NCI-H1694 (cell line): ENCODE measurements at regions not wholly inside any gene's neighbourhood (a gene's known extent, or its start where the extent isn't known, plus 50 kb on each side); places are given as distances from the start of the nearest gene placed in this dataset.

Experiments used
- DNase-seq: peaks from one replicate; lab custom pipeline; 2025; lab: John Stamatoyannopoulos, UW

DNA sequence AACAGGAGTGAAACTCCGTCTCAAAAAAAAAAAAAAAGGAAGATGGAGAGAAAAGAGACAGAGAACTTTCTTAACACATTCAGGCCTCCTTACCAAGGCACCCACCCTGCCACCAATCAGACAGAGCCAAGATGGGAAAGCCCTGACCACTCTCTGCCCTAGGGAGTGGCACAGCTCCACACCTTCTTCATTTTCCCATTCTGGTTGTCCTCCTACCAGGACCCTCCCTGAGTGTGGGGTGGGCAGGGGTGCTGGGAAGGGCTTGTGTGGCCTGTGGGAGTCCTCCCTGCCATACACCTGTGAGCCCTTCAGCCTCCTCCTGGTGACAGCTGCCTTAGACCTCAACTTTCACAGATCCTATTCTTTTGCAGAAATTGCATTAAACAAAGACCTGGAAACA, 513.6 kb downstream of the BCL11B start:
- no peak for DNase-seq

DNA sequence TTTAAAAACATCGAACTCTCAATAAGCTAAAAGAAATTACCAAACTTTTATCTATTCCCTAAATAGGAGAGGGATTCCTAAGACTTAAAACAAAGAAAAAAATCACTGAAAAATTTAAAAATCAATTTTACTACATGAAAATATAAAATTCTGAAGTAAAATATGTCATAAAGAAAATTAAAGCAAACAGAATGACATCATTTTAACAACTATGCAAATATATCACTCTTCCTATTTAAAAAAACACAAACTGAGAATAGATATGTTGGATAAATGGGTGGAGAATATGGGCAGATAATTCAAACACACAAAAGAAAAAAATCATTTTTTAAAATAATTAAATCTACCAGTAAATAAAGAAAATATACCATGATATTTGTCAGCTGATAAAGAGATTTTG, 510.0 kb downstream of the BCL11B start:
- no peak for DNase-seq

DNA sequence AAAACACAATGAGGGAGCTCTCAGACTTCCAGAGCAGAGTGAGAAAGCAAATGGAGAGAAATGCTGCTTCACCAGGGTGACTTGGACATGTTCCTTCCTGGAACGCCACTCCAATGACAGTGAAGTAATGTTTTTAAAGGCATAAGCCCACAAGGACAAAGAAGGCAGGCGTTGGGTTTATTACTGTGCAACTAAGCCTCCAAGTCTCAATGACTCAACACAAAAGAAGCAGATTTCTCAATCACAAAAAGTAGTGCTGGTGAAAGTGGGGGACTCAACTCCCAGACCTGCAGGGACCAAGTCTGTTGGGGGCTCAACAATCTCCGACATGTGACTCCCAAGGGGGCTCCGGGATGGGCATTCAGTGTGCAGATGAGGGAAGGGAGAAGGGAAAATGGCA, 505.2 kb downstream of the BCL11B start:
- no peak for DNase-seq

DNA sequence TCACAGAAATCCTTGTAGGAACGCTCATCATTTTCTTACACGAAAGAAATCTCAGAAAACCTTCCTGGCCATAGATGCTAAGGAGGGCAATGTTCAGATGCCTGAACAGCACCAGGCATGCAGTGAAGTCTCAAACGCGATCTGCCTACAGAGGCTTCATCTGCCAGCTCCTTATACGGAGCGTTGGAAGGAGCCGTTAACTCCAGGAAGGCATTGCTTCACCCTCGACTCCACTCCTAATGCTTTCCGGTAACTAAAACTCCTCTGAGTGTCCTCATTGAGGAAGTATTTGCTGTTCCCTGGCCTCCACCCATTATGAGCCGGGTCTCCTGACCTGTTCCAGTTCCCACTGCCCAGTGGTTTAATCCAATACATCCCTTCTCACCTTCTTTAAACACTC, 502.7 kb downstream of the BCL11B start:
- no peak for DNase-seq

DNA sequence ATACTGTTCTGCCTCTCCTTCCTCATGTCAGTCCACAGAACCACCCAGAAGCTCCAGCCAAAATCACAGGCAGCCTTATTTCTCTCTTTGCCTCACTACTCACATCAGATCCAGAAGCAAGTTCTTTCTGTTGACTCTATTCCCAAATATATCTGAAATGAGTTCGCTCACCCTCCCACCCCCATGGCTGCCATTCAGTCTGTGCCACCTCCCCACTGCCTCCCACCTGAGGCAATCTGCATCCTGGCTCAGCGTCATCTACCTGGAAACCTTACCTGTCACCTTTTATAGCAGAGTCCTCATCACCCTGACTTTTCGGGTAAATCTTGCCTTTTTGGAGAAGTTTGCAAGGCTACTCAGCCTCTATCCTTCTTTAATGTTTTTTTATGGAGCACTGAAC, 501.8 kb downstream of the BCL11B start:
- DNase-seq, result no peak

DNA sequence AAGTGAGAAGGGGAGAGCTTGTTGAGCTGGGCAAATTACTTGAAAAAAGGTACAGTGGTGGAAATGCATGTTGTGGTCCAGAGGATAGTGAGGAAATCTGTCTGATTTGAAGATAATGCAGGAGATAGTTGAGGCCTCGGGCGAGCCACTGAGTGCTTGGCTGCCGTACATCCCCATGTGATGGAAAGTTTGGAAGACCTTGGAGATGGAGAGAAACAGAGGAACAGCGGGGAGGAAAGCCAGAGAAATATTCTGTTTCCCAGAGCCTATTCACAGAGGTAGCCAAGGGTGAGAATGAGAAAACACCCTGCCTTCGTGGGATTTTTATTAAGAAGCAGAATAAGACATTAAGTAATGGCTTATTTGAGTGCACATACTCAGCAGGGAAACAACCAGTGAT, 498.2 kb downstream of the BCL11B start:
- no peak for DNase-seq

DNA sequence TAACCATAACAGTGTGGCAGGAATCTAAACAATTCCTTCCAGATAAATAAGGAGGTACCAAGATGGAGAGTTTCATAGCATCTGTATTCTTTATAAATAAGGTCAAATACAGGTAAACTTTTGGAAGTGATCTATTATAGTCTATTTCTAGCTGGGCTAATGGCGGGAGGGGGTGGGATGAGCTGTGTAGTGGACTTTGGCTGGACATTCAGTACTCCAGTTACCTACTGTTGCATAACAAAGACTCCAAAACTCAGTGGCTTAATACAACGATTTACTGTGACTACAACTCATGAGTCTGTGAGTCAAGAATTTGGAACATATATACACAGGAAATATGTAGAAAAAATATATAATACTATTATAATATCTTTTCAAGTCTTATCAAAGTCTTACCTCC, 496.1 kb downstream of the BCL11B start:
- no peak for DNase-seq

DNA sequence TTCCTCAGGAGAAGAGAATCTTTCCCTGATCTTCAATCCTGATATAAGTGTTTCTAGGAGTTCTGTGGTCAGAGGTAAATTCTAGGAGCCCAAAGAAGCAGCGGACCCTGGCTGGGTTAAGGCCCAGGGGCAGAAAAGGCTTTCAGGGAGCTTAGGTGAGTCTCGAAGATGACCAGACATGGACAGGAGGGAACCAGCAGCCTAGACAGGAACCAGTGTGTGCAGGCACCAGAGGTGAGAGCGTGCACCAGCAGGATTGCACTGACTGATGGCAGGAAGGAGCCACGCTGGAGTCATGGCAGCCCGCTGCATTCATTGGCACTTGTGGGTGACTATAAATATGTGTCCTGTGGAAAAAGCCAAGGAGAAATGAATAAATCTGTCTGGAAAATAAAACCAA, 489.9 kb downstream of the BCL11B start:
- DNase-seq, result no peak

DNA sequence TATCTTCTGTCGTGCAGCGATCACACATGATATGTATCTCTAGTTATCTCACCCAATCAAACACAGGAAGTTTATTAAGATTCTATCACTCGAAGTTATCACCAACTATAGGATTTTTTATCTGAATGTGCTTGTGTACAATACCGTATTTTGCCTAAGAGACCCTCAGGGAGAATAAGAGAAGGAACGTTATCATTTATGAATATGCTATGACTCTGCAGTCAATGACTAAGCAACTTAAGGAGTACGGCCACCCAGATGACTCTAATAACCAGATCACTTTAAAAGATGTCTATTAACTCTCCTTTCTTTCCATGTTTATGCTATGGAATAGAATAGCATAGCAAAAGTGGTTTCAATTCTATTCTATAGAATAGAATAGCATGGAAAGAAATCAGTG, 486.4 kb downstream of the BCL11B start:
- no peak for DNase-seq

DNA sequence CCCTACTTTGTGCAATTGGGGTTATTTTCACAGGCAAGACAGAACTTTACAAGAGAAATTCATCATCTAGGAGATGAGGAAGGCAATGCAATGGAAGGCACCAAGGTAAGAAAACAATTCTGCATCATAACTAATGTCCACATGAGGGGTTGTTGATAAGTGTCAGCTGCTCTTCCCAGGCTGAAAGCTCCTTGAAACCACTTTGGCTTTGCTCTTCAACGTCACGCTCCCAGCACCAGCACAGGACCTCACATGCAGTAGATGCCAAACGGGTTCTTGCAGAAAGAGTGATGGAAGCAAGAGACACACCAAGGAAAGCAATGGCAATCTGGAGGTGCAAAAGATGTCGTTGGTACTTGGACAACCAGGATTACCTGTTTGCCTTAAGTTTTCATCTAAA, 485.5 kb downstream of the BCL11B start:
- no peak for DNase-seq

DNA sequence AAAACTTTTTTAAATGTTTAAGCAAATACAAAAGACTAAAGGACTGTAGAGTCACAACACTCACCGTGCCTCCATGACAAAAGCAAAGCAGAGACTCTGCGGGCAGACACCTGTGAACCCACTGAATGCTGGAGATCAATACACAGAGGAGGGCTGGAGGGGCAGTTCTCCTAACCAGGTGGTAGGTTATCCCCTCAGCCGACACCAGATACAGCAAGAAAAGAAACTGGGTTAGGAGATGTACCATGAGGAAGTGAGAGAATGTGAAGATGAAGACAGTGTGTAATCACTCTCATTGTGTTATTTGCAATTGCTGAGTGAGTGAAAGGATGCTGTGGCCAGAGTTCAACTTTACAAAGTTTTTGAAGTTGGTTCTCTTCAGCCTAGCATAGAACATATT, 480.3 kb downstream of the BCL11B start:
- DNase-seq, result no peak

DNA sequence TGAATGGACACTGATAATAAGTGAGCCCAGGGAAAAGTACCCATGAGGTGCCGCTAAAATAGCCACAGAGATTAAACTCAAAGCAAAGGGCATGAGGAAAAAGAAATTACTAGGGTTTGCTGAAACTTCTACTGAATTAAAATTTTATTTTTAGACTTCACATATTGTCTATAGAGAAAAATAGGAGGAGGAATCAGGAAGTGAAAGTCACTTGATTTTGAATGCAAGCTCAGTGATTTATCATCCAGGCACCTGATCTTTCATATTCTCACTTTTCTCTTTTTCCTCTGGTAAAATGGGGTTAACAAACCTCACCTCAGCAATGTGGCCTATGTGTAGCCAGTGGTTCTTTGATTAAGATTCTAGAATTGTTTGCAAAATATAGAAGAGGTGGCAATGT, 479.8 kb downstream of the BCL11B start:
- no peak for DNase-seq

DNA sequence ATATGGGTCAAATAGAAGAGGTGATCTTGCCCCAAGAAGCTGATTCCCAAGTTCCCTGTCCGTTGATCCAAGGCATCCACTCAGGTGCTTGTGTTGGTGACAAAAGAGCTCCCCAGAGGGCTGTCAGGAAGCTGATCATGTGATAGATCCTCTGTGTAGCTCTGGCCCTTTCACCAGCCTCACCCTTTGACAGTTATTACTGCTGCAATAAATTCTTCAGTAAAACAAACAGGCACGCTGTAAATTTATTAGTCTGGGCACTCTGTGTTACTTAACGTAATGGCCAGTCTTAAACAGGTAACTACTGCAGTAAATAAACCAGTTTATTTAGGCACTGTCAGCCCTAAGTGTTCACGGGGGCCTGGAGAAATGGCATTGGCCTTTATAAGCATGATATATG, 473.9 kb downstream of the BCL11B start:
- no peak for DNase-seq

DNA sequence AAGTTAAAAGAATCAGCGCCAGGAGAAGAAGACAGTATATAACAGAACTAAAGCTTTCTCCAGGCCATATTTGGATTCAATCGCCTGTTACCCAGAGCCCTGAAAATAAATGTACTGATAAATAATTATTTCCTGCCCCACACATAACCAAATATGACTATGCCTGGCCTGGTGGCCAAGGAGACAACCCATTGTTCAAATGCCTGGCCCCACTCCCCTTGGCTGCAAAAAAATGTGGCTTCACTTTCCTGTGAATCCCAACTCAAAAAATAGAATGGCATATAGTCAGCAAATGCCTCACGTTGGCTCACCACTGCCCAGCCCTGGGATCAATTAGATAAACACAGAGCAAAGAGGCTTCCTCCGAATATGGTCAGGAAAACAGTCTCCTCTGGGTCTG, 472.1 kb downstream of the BCL11B start:
- DNase-seq, result no peak

DNA sequence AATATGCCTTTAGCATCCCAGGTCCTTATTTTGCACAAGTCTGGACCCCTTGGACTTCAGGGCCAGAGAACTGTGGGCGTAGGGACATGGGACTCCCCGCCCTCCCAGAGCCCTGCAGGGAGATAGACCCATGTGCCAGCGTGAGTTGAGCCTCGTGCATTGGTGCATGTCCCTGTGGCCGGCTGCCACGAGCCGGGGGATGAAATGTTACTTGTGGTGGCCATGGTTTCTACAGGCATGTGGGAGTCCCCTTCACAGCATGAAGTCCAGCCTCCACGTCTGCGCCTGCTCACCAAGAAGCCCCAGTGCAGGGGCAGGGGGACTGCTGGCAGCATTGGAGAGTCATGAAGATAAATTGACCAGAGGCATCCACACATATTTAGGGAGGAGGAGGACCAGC, 470.0 kb downstream of the BCL11B start:
- DNase-seq, result no peak

DNA sequence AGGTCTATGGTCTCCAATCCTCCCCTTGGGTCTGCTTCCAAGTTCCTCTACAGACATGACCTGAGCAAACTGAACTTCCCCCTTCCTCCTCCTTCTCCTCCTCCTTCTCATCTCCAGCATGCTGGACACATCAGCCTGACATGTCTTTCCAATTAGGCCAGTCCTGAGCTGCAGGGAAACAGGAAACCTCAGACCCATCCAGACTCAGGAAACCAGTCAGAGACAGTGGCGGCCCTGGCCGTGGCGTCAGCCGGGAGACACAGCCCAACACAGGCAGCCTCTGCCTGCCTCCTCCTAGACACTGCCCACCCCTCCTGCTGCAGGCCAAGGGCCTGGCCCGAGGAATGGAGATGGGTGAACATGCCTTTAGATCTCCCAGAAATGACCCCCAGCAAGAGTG, 468.8 kb downstream of the BCL11B start:
- no peak for DNase-seq

DNA sequence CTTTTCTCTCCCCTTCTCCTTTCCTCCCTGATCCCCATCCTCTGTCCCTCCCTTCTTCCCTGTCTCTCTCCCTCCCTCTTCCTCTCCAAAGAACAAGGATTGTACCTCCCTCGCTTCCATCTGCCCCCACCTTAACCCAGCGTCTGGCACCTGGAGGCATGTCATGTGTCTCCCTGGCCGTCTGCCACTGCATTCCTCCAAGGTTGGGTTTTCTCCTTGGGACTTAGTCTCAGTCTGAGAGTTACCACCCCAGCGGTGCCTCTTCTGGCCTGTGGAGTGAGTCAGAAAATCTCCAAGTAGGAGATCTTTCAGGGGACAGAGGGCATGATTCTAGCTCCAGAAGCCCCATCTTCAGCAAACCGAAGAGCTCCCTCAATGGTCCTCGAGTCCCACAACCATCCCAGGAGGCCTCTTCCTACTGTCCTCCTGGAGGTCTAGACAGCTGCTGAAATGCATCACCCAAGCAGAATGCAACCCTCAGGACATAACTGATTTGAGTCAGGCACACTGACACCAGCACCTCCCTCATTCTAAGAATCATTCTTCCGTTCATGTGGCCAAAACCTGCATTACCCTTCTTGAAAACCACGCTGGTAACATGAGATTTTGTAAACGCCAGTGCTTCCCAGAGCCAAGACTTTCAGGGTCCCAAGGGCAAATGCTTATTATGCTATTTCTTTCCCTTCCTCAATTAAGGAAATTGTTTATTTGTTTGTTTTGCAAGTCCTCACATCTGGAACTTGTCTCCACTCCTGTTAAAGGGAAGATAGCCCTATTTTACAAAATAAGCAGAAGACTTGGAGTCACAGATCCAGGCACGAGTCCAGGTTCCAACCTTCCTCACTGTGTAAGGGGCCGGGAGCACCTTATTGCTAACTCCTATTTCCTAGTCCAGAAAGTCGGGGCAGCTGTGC, 463.2 kb downstream of the BCL11B start:
- DNase-seq, result no peak

DNA sequence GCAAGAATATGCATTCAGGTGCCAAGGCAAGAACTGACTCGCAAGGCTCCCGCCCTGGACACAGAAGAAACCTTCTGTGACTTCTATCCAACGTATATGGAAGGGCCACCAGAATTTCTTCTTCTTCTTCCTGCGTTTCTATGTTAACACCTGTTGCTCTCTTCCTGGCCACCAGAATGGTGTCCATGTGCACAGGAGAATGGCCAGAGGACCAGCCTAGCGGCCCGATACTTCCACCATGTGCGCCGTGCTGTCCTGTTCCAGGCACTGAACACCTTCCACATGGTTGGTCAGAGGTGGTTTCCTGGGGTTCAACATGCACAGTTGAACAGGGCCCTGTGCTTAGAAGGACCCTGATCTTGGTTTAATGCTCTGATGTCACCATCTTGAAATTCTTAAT, 455.8 kb downstream of the BCL11B start:
- DNase-seq, result no peak

DNA sequence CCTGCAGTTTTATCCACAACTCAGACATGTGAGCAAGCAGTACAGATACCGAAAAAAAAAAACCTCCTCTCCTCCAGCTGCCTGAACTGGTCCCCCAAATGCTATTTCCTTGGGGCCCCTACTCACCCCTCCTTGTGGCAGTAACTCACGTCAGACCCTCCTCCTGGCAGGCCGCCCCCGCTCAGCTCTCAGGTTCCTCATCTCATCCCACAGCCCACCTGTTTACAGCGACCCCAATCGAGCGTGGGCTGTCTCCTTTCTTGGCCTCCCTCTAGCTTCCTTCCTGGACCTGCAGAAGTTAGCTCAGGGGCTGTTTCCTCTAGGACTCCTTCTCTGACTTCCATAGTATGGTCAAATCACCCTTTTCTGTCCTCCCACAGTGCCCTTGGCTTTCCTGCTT, 455.3 kb downstream of the BCL11B start:
- DNase-seq, result no peak

DNA sequence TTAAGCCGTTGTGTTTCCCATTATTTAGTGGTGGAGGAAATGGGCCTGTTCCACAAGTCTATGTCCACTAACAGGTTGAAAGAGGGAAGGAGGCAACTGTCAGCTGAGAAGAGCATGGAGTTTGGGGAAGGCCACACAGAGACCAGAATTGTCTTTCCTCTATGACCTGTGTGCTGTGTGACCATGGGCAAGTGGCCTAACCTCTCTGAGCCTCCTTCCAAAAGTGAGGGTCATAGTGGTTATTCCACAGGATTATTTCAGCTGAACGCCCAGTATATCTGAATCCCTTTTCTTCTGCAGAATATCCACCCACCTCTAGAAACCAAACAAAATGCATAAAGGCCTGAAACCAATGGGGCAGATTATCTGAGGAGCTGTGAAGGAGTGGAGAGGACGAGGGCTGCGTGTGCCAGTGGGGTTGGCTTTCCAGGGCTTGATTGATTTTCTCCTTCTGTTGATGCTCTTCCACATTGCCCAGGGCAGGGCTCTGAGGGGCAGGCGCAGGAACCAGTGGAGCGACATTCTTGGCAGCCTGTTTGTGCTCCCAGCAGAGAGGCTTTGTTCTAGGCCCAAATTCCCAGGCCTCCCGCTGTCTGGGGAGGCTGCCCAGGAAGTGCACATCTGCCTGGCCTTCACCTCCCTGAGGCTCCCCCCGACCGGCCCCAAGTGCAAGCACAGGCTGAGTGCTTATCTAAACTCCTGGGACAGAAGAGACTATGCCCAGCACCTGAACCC, 452.7 kb downstream of the BCL11B start:
- DNase-seq, result no peak

DNA sequence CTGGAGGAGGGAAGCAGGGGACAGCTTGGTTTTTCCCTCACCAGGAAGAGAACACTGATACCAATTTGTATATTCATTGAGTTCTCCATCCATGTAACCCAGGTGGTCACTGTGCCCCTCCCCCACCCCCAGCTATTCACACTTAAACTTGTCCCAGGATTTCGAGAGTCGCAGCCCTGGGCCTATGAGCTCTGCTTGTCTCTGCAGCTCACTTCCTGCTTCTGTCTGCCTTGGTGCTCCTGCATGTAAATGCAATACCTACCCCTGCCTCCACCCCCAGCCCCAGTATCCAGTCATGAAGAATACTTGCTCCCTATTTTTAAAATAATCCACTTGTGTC, 452.2 kb downstream of the BCL11B start:
- no peak for DNase-seq

DNA sequence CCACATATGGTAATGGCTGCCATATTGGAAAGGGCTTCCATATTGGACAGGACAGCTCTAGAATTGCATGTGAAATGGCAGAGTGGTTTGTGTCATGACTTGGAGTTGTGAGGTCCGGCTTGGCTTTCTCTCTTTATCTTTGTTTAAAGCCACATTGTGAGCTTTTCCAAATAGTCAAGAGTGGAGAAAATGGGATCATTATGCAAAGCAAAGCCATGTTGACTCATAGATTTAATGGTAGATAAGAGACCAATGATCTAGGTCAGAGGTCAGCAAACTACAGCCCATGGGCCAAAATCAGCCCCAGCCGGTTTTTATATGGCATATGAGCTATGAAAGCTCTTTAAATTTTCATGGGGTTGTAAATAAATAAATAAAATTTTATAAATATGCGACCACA, 449.1 kb downstream of the BCL11B start:
- no peak for DNase-seq

DNA sequence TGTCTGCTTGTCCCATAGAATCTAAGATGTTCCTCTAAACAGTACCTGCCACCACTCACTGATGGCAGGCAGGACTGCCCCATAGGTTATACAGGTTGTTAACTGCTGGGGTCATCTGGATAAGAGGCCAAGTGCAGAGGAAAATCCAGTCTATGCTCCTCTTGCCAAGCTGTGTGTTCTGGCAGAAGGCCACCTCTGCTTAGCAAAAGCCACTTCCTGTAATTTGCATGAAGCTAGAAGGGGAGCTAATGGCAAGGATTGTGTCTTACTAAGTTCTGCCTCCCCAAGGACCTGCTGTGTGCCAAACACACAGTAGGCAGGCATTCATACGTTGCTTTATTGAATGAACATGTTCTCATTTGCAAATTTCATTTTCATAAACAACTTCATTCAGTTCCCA, 445.4 kb downstream of the BCL11B start:
- no peak for DNase-seq

DNA sequence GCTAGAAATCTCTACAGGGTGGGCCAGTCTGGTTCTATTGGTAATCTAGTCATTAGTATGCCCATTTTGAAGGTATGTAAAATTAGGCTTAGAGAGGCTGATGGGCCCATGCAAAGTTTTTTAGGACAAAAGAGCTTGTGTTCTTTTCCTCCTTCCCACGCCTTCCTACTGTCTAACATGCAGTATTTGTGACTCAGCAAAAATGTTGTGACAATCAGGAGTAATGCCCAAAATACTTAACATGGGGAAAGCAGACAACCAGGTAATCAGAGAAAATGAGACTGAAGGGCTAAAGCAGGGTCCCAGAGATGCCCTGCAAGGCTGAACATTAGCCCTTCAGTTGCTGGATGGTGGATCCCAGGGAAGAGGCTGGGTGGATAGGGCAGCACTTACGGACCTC, 437.9 kb downstream of the BCL11B start:
- DNase-seq, result no peak
